Lung (tissue), 11 donors: ENCODE measurements at regions not wholly inside any gene's neighbourhood (a gene's known extent, or its start where the extent isn't known, plus 50 kb on each side); places are given as distances from the start of the nearest gene placed in this dataset.

Experiments used
- ATAC-seq: fragments of 200-7000 bp; cut with Tn5 transposase; one replicate; pipeline ENCODE4 v1.9.1; 2020; ENCODE audit warnings: moderate number of reproducible peaks; ENCODE audit not compliant: insufficient read depth, low FRiP score
- DNase-seq, 3 donors: peaks; one replicate each; pipeline ENCODE4 v3.0.0-alpha.2; 2013 to 2017
- H3K27ac ChIP-seq, 2 donors: one replicate each; pipeline ENCODE4 v1.5.1; 2013; ENCODE audit warnings: mild to moderate bottlenecking in 2 of 2, moderate library complexity in 2 of 2, control low read depth in 1 of 2, inconsistent platforms in 1 of 2, low read depth in 1 of 2, low read length in 1 of 2
- H3K27me3 ChIP-seq, 3 donors: one replicate each; pipeline ENCODE4 v1.5.1; 2013; ENCODE audit warnings: low read length in 2 of 3; ENCODE audit not compliant: control insufficient read depth in 3 of 3, insufficient read depth in 3 of 3
- H3K36me3 ChIP-seq, 4 donors: one replicate each; pipeline ENCODE4 v1.5.1; 2013; ENCODE audit warnings: low read length in 4 of 4, mild to moderate bottlenecking in 1 of 4, moderate library complexity in 1 of 4; ENCODE audit not compliant: control insufficient read depth in 4 of 4, insufficient read depth in 4 of 4
- H3K4me1 ChIP-seq, 5 donors: one replicate each; pipeline ENCODE4 v1.5.1; 2013; ENCODE audit warnings: low read length in 5 of 5, mild to moderate bottlenecking in 2 of 5, moderate library complexity in 1 of 5; ENCODE audit not compliant: control insufficient read depth in 5 of 5, insufficient read depth in 5 of 5
- H3K4me3 ChIP-seq: one replicate; pipeline ENCODE4 v1.5.1; 2013; ENCODE audit warnings: mild to moderate bottlenecking, control low read depth, moderate library complexity
- H3K9ac ChIP-seq, 2 donors: one replicate each; pipeline ENCODE4 v1.5.1; 2013; ENCODE audit warnings: low read length in 2 of 2, control low read depth in 1 of 2; ENCODE audit not compliant: insufficient read depth in 1 of 2
- H3K9me3 ChIP-seq, 4 donors: one replicate each; pipeline ENCODE4 v1.5.1; 2013; ENCODE audit warnings: low read length in 3 of 4, mild to moderate bottlenecking in 1 of 4, moderate library complexity in 1 of 4; ENCODE audit not compliant: control insufficient read depth in 4 of 4, insufficient read depth in 3 of 4
- WGBS, 2 donors: extraction: QIAGEN DNeasy Blood & Tissue Kit; methylation state at CpG; one replicate each; pipeline ENCODE4 v1.1.7; 2013; 5-methylcytosine and 5-hydroxymethylcytosine counted together
- TF ChIP-seq, protein P1 (sequence below): IDR thresholded peaks from 2 replicates; pipeline ENCODE4 v1.5.1; 2012; ENCODE audit warnings: mild to moderate bottlenecking; ENCODE audit errors: control extremely low read depth, extremely low read depth
- donor health status: control.
- donor health status: control.
- donor health status: Bipolar disorder and iron deficiency.
- donor health status: healthy.
- donor health status: DM: yes; HTN: yes; CAD: no.

DNA sequence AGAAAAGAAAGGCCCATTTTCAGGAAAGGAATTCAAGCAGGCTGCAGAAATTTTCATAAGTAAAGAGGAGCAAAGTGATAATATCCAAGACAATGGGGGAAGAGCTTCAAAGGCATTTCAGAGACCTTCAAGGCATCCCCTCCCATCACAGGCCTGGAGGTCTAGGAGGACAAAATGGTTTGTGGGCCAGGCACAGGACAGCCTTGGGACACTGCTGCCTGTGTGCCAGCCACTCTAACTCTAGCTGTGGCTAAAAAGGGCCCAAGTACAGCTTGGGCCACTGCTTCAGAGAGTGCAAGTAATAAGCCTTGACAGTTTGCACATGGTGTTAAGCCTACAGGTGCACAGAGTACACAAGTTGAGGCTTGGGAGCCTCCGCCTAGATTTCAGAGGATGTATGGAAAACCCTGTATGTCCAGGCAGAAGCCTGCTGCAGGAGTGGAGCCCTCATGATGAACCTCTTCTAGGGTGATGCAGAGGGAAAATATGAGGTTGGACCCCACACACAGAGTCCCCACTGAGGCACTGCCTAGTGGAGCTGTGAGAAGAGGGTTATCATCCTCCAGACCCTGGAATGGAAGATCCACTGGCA is 51.8 kb upstream of the ZSWIM5 start:
- TF ChIP-seq, protein P1, sequence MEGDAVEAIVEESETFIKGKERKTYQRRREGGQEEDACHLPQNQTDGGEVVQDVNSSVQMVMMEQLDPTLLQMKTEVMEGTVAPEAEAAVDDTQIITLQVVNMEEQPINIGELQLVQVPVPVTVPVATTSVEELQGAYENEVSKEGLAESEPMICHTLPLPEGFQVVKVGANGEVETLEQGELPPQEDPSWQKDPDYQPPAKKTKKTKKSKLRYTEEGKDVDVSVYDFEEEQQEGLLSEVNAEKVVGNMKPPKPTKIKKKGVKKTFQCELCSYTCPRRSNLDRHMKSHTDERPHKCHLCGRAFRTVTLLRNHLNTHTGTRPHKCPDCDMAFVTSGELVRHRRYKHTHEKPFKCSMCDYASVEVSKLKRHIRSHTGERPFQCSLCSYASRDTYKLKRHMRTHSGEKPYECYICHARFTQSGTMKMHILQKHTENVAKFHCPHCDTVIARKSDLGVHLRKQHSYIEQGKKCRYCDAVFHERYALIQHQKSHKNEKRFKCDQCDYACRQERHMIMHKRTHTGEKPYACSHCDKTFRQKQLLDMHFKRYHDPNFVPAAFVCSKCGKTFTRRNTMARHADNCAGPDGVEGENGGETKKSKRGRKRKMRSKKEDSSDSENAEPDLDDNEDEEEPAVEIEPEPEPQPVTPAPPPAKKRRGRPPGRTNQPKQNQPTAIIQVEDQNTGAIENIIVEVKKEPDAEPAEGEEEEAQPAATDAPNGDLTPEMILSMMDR, result no peak
- no peak for ATAC-seq
- H3K27me3 ChIP-seq, result no peaks in the 10 kb centered on the region
- DNase-seq, result no peak
- no peak overlapping the region for H3K9ac ChIP-seq
- H3K36me3 ChIP-seq, result no peaks in the 10 kb centered on the region
- no peak overlapping the region for H3K27ac ChIP-seq
- H3K9me3 ChIP-seq, result peaks cover 0 to 20% (median 7%) of the 10 kb centered on the region in 4 donors
- H3K4me3 ChIP-seq, result no peak overlapping the region
- no peaks in the 10 kb centered on the region for H3K4me1 ChIP-seq
- 96 to 100% methylated on average over 1 of the region's 1 CpG for WGBS, 2 donors

DNA sequence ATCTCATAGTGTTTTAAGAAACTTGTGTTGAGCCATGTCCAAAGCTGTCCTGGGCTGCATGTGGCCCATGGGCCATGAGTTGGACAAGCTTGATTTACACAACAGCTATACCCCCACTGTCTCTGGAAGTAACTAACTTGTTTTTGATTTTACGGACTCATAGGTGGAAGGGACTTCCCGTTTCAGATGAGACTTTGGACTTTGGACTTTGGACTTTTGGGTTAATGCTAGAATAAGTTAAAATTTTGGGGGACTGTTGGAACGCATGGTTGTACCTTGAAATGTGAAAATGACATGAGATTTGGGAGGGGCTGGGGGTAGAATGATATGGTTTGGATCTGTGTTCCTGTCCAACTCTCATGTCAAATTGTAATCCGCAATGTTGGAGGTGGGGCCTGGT is 52.6 kb upstream of the ZSWIM5 start:
- Histone ChIP-seq H3K36me3 (no peaks in the 10 kb centered on the region), H3K4me3 (no peak overlapping the region), H3K27ac (no peak overlapping the region), H3K27me3 (no peaks in the 10 kb centered on the region), H3K9ac (no peak overlapping the region), H3K9me3 (peaks cover 0 to 20% (median 7%) of the 10 kb centered on the region in 4 donors), H3K4me1 (no peaks in the 10 kb centered on the region)
- WGBS, 2 donors, result 96 to 97% methylated on average over 4 of the region's 4 CpGs
- ATAC-seq (no peak), DNase-seq (no peak)
- TF ChIP-seq, protein P1, result no peak

DNA sequence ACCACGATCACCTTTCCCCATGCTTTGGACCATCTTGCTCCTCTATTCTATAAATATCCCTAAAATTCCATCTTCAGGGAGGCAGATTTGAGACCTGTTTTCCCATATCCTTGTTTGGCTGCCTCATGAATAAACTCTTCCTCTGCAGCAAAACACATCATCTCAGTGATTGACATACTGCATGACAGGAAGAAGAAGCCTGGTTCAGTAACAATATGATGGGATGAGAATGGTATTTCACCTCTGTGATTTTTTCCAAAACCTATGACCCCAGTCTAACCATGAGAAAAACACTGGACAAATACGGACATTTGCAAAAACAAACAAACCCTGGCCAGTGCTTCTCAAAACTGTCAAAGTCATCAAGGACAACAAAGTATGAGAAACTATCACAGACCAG is 53.8 kb upstream of the ZSWIM5 start:
- 83% methylated on average over 2 of the region's 2 CpGs for WGBS, 2 donors
- DNase-seq (no peak), ATAC-seq (no peak)

More for the DNA sequence above, 53.8 kb upstream of the ZSWIM5 start:
- no peaks in the 10 kb centered on the region for H3K27me3 ChIP-seq
- H3K4me3 ChIP-seq, result no peak overlapping the region
- H3K27ac ChIP-seq, result no peak overlapping the region
- TF ChIP-seq, protein P1, result no peak
- no peaks in the 10 kb centered on the region for H3K36me3 ChIP-seq
- H3K9me3 ChIP-seq, result peaks cover 0 to 20% (median 7%) of the 10 kb centered on the region in 4 donors
- no peaks in the 10 kb centered on the region for H3K4me1 ChIP-seq
- no peak overlapping the region for H3K9ac ChIP-seq
